ENCODE measurements at regions not wholly inside any gene's neighbourhood (a gene's known extent, or its start where the extent isn't known, plus 50 kb on each side); places are given as distances from the start of the nearest gene placed in this dataset.
A peak's percentile ranks its signal among the peaks of the same experiment; 100 is the strongest.

DNA sequence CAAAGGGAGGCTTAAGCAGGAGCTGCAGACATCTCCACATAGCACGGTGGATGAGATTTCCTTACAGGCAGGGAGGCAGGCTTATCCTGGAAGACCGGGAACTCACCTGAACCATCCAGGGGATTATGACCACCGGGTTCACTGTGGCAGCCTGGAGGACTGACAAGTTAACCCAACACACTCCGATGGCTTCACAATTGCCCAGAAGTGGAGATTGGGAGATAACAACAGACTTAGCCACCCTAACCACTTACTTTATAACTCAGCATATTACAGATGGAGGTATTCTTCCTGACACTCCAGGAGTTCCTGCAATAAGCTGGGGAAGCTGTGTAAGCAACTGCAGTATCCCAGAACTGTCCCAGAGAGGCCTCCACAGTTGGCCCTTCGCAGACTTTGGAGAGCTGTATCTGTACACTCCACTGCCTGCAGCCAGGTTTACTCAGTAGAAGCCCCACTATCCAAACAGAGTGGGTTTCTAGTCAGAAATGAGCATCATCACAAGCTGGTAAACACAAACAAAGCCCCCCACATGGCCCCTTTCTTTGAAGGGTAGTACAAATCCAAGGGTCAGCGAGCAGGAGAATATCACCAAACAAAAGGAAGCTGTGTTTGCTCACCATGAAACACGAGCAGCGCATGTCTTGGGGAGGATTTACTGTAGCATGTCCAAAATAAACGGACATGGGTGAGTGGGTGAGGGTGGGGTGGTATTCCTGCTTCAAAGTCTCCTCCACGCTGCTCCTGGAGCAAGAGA is 462.2 kb downstream of the RASEF start:
- ATAC-seq (peak in 4 of 8 donors; percentile 43 to 61 (median 52)), DNase-seq (no peak)
- intact Hi-C loops (cut with DNase I) = loop anchor here in 6 of 10 donors (5.0 to 10.0 kb wide), 5 partner anchors 66 to 1078 kb away; no protein-coding TSS in a partner anchor
- Histone ChIP-seq H3K27ac (no peak overlapping the region), H3K27me3 (peaks cover 0 to 6% (median 0%) of the 10 kb centered on the region in 7 donors), H3K36me3 (no peaks in the 10 kb centered on the region), H3K9me3 (no peaks in the 10 kb centered on the region), H3K4me1 (peaks cover 0 to 52% (median 13%) of the 10 kb centered on the region in 9 donors), H3K4me3 (no peak overlapping the region)
- WGBS, 2 donors = 57 to 65% methylated on average over 10 of the region's 10 CpGs
- TF ChIP-seq, protein P1, sequence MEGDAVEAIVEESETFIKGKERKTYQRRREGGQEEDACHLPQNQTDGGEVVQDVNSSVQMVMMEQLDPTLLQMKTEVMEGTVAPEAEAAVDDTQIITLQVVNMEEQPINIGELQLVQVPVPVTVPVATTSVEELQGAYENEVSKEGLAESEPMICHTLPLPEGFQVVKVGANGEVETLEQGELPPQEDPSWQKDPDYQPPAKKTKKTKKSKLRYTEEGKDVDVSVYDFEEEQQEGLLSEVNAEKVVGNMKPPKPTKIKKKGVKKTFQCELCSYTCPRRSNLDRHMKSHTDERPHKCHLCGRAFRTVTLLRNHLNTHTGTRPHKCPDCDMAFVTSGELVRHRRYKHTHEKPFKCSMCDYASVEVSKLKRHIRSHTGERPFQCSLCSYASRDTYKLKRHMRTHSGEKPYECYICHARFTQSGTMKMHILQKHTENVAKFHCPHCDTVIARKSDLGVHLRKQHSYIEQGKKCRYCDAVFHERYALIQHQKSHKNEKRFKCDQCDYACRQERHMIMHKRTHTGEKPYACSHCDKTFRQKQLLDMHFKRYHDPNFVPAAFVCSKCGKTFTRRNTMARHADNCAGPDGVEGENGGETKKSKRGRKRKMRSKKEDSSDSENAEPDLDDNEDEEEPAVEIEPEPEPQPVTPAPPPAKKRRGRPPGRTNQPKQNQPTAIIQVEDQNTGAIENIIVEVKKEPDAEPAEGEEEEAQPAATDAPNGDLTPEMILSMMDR (IDR thresholded peaks at IDR 0.05) = no peak

DNA sequence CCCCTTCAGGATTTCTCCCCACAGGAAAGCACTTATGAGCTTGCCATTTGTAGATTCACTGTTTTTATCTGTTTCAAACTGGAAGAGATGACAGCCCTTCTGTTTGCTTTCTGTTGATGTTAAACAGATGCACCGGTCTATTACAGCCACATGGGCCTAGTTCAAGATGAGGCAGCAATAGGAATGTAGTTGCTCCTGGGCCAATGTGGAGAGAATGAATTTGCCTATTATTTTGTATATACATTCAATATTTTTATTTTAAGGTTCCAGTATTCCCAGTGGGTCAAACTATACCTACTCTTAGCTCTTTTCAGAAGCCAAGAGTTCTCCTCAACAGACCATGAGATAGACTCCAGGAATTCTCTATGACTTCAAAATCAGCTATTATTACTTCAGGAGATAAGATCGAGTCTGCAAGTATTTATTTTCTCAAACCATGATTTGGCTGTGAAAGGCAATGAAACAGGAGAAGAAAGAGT is 461.6 kb downstream of the RASEF start:
- H3K4me1 ChIP-seq = peaks cover 0 to 58% (median 16%) of the 10 kb centered on the region in 9 donors
- TF ChIP-seq, protein P1 (IDR thresholded peaks at IDR 0.05) = no peak
- H3K4me3 ChIP-seq = no peak overlapping the region
- intact Hi-C loops (cut with DNase I) = loop anchor here in 6 of 10 donors (5.0 to 10.0 kb wide), 5 partner anchors 67 to 1079 kb away; no protein-coding TSS in a partner anchor
- H3K9me3 ChIP-seq = no peaks in the 10 kb centered on the region
- H3K27me3 ChIP-seq = peaks cover 0 to 6% (median 0%) of the 10 kb centered on the region in 7 donors
- no peak for DNase-seq
- no peaks in the 10 kb centered on the region for H3K36me3 ChIP-seq
- no peak overlapping the region for H3K27ac ChIP-seq
- ATAC-seq = peak in 6 of 8 donors; percentile 52 to 72 (median 61)
- 22 to 34% methylated on average over 2 of the region's 2 CpGs for WGBS, 2 donors

DNA sequence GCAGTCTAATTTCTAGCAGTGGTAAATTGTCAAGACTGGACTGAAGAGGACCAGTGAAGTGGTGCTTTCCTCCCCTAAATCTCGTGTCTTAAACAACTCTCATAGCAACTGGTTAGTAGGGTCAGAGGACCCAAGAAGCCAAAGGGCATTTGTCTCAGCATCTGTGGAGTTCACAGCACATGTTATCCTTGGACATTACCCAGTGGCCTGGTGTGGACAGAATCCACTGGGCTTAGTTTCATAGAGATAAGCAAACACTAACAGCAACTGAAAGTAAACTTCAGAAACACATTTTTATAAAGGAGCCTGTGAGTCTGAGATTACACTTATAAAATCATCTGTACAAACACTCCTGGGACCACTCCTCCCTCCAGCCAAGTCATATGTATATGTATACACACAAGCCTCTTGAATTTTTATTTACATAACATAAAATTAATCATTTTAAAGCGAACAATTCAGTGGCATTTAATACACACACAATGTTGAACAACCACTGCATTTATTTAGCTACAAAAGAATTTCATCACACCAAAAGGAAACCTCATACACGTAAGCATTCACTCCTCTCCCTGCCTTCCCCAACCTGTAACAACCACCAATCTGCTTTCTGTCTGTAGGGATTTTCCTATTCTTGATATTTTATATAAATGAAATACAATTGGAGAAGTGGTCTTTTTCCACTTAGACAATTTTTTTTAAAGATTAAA is 457.8 kb downstream of the RASEF start:
- intact Hi-C loops (cut with DNase I) = loop anchor here in 9 of 10 donors (5.0 to 10.0 kb wide), 8 partner anchors 68 to 1083 kb away; no protein-coding TSS in a partner anchor
- H3K4me1 ChIP-seq = peaks cover 0 to 41% (median 13%) of the 10 kb centered on the region in 9 donors
- DNase-seq = peak in 1 of 2 donors; percentile 42
- H3K4me3 ChIP-seq = no peak overlapping the region
- H3K27ac ChIP-seq = no peak overlapping the region
- WGBS, 2 donors = 60 to 61% methylated on average over 3 of the region's 3 CpGs
- peaks cover 0 to 27% (median 6%) of the 10 kb centered on the region in 7 donors for H3K27me3 ChIP-seq
- ATAC-seq = peak in 7 of 8 donors; percentile 38 to 73 (median 56)
- H3K36me3 ChIP-seq = no peaks in the 10 kb centered on the region
- no peaks in the 10 kb centered on the region for H3K9me3 ChIP-seq
- TF ChIP-seq, protein P1 (IDR thresholded peaks at IDR 0.05) = no peak

DNA sequence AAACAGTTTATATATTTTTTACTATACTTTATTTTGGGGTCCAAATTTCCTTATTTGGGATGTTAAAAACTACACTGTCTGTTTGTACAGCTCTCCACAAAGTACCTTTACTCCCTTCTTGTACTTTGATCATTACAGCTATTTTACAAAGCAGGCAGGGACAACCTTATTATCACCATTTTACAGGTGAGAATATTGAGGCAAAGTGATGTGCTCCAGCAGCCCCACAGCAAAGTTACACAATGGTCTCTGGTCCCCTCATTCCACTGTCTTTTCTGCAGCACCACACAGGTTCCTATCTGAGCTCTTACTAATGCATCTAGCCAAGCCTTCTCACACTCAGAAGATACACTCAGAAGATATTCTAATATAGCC is 457.3 kb downstream of the RASEF start:
- ATAC-seq (no peak), DNase-seq (no peak)
- no peaks in the 10 kb centered on the region for H3K9me3 ChIP-seq
- no peaks in the 10 kb centered on the region for H3K36me3 ChIP-seq
- no peak overlapping the region for H3K4me3 ChIP-seq
- H3K4me1 ChIP-seq = peaks cover 0 to 37% (median 13%) of the 10 kb centered on the region in 9 donors
- TF ChIP-seq, protein P1 (IDR thresholded peaks at IDR 0.05) = no peak
- no peak overlapping the region for H3K27ac ChIP-seq
- intact Hi-C loops (cut with DNase I) = loop anchor here in 8 of 10 donors (1.0 to 10.0 kb wide), 9 partner anchors 68 to 1083 kb away; no protein-coding TSS in a partner anchor
- H3K27me3 ChIP-seq = peaks cover 0 to 27% (median 6%) of the 10 kb centered on the region in 7 donors

Data from heart right ventricle (tissue), 16 donors.